ENCODE measurements at regions not wholly inside any gene's neighbourhood (a gene's known extent, or its start where the extent isn't known, plus 50 kb on each side); places are given as distances from the start of the nearest gene placed in this dataset.
A peak's percentile ranks its signal among the peaks of the same experiment; 100 is the strongest.

DNA sequence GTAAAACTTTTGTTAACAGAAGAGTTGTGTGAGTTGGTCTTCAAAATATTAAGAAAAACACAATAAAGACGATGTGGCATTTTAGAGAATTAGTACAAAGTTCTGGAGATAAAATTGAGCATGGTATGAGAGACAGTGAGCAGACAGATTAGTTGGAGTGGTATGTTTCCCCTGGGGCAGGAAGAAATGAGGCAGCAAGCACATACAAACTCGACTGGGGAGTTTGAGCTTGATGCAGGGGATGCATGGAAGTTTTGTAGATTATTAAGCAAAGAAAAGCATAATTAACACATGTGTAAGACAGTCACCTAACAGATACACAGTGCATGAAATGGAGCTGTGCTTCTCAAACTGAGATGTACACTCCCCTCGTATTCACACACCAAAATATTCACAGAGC is 58.1 kb upstream of the IL2 start:
- no peak overlapping the region for H3K27ac ChIP-seq
- TF ChIP-seq, protein P1, sequence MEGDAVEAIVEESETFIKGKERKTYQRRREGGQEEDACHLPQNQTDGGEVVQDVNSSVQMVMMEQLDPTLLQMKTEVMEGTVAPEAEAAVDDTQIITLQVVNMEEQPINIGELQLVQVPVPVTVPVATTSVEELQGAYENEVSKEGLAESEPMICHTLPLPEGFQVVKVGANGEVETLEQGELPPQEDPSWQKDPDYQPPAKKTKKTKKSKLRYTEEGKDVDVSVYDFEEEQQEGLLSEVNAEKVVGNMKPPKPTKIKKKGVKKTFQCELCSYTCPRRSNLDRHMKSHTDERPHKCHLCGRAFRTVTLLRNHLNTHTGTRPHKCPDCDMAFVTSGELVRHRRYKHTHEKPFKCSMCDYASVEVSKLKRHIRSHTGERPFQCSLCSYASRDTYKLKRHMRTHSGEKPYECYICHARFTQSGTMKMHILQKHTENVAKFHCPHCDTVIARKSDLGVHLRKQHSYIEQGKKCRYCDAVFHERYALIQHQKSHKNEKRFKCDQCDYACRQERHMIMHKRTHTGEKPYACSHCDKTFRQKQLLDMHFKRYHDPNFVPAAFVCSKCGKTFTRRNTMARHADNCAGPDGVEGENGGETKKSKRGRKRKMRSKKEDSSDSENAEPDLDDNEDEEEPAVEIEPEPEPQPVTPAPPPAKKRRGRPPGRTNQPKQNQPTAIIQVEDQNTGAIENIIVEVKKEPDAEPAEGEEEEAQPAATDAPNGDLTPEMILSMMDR (conservative IDR thresholded peaks at IDR 0.05) = no peak

DNA sequence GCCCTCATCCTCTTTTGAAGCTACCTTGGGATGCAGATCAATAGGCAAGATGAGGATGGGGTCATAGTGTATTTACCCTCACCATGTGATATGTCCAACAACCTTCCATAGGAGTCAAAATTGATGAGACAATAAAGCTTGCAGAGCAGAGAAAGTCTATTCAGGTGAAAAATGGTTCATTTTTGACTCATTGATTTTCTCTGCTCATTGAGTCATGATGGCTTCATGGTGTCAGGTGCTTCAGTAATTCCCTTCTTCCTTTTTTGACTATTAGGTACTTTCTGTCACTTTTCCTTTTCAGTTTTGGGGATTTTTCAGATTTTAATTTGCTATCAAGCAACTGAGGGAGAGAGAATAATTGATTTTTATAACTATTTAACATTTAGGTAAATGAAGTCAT is 55.9 kb upstream of the IL2 start:
- TF ChIP-seq, protein P1 (conservative IDR thresholded peaks at IDR 0.05) = no peak
- H3K27ac ChIP-seq = no peak overlapping the region

DNA sequence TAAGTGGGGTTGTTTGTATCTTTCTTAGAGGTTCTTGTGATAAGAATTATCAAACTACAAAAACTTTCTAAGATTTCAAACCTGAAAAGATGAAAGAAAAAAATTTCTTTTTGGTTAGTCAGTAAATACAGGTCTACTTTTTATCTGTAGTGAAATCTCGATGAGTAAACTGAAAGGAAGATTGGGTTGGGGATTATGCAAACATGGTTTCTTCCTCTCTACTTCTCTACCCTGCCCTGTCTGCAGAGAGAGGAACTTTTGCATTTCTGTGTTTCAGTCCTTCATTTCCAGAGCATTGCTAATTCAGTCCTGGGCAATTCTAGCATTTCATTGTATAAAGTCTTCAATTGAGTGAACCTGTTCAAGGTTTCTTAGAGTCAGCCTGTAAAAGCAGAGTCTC is 51.6 kb upstream of the IL2 start:
- H3K27ac ChIP-seq = peak overlapping the region; percentile 44
- TF ChIP-seq, protein P1 (conservative IDR thresholded peaks at IDR 0.05) = no peak; the same call in 1 of the 2 replicates

All from VCaP (cell line).